IPS DF 6.9 (cell line): ENCODE measurements at regions not wholly inside any gene's neighbourhood (a gene's known extent, or its start where the extent isn't known, plus 50 kb on each side); places are given as distances from the start of the nearest gene placed in this dataset.

ENCODE experiments used
- DNase-seq: peaks from one replicate; pipeline ENCODE4 v3.0.0-alpha.2; 2013; ENCODE audit warnings: low read depth, low spot score
- H3K27ac ChIP-seq: one replicate; pipeline ENCODE4 v1.5.1; 2013; ENCODE audit warnings: low read length, control low read depth
- H3K27me3 ChIP-seq: 2 replicates; pipeline ENCODE4 v1.6.1; 2013; ENCODE audit warnings: mild to moderate bottlenecking, low read length; ENCODE audit not compliant: control insufficient read depth, insufficient read depth
- H3K36me3 ChIP-seq: 2 replicates; pipeline ENCODE4 v1.6.1; 2013; ENCODE audit warnings: low read length; ENCODE audit not compliant: control insufficient read depth, insufficient read depth
- H3K4me1 ChIP-seq: 2 replicates; pipeline ENCODE4 v1.6.1; 2013; ENCODE audit warnings: low read length; ENCODE audit not compliant: control insufficient read depth, insufficient read depth
- H3K4me3 ChIP-seq: 2 replicates; pipeline ENCODE4 v1.5.1; 2013; ENCODE audit warnings: mild to moderate bottlenecking, low read length
- H3K9me3 ChIP-seq: 2 replicates; pipeline ENCODE4 v1.6.1; 2013; ENCODE audit warnings: low read length, inconsistent platforms; ENCODE audit not compliant: control insufficient read depth, insufficient read depth
- WGBS: extraction: QIAGEN DNeasy Blood & Tissue Kit; methylation state at CpG from one replicate; pipeline ENCODE4 v1.1.7; 2013; ENCODE audit warnings: mixed read lengths, missing lambda C conversion rate; ENCODE audit not compliant: insufficient read length, insufficient coverage; 5-methylcytosine and 5-hydroxymethylcytosine counted together

DNA sequence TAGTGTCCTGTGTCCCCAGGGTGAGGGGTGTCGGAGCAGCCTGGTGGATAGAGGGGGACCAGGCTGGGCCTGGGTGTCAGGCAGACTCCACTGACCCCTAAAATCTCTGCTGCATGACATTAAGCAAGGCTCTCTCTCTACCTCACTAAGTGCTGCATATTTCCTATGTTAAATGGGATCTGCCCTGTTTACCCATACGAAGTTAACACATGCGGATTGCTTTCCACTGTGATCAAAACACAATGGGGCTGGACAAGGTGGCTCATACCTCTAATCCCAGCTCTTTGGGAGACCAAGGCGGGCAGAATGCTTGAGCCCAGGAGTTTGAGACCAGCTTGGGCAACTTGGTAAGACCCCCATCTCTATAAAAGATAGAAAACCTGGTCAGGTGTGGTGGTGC, 426.2 kb downstream of the MIAT start:
- H3K27me3 ChIP-seq = no peaks in the 10 kb centered on the region

DNA sequence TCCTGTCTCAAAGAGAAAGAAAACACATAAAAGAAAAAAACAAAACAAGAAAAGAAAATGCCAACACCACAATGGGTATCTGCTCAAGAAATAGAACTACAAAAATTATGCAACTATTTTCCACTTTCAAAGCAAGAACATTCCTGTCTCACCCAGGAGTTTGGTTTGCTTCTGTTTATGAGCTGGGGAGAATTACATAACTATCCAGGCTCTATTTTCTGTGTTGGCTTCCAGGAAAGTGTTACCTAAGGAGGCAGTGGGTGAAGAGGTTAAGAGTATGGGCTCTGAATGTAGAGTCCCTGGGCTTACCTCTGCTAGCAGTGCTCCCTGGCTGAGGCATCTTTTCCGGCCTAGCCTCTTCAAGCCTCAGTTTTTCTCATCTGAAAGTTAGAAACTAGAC, 426.7 kb downstream of the MIAT start:
- Histone ChIP-seq H3K4me3 (no peak overlapping the region), H3K9me3 (no peaks in the 10 kb centered on the region), H3K4me1 (no peaks in the 10 kb centered on the region; the same call in 1 of the 2 replicates), H3K36me3 (no peaks in the 10 kb centered on the region), H3K27ac (no peak overlapping the region), H3K27me3 (no peaks in the 10 kb centered on the region)
- WGBS = no CpG with 5 or more reads among the region's 1 CpG
- DNase-seq = no peak

More for the DNA sequence above, 426.2 kb downstream of the MIAT start:
- H3K27ac ChIP-seq = no peak overlapping the region
- no CpG with 5 or more reads among the region's 4 CpGs for WGBS
- H3K36me3 ChIP-seq = no peaks in the 10 kb centered on the region
- no peaks in the 10 kb centered on the region; the same call in 1 of the 2 replicates for H3K4me1 ChIP-seq
- H3K4me3 ChIP-seq = no peak overlapping the region
- H3K9me3 ChIP-seq = no peaks in the 10 kb centered on the region
- no peak for DNase-seq

DNA sequence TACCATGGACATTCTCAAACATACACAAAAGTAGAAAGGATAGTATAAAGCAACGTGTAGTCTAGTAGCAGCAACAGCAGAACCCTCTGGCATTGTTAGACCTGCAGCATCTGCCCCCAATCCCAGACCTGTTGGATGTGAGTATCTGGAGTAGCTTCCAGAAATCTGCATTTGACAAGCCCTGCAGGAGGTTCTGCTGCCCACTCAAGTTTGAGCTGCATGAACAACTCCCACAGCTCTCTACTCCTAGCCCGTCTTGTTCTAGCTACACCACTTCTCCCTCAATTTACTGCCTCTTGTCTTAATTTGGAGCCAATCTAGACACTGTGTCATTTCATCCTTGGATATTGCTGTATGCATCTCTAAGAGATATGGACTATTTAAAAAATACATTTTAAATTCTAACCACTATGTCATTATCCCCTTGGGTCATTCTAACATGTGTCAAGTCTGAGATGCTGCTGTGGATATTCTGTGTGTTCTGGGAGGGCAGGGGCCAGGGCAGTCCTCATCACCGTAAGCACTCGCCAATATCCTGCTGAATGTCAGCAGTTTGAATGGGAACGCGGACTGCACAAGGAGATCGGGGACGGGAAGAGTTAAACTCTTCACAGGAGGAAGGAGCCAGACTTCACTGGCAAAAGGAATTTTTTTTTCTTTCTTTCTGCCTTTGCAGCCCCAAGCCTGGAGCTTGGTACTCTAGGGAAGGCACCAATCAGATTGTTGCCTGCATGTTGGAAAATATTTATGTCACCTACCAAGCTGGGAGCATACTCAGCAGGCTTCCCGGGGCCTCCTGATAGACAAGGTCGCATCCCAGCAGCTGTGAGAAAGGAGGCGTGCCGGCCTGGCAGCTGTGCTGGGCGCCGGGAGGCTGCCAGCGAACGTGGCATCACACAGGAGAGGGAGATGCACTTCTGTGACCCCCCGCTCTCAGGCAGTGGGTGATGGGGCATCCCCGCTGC, 429.0 kb downstream of the MIAT start:
- WGBS = no CpG with 5 or more reads among the region's 18 CpGs
- Histone ChIP-seq H3K36me3 (no peaks in the 10 kb centered on the region), H3K4me1 (no peaks in the 10 kb centered on the region; the same call in 1 of the 2 replicates), H3K9me3 (no peaks in the 10 kb centered on the region), H3K27ac (no peak overlapping the region), H3K4me3 (no peak overlapping the region), H3K27me3 (no peaks in the 10 kb centered on the region)
- no peak for DNase-seq

DNA sequence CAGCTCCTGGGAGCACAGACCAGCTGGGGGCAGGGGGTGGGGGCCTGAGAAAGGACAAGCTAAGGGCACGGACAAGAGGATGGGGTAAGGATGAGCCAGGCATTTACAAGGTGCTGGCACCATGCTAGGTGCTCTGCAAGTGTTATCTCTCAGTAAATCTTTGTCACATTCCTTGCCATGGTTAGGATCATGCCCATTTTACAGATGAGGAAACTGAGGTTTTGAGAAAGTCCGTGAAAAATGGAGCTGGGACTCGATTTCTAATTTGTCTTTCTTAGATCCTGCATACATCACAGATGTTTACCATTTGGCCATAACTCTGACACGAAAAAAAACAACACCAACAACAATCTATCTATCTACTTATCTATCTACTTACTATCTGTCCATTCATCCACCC, 429.7 kb downstream of the MIAT start:
- Histone ChIP-seq H3K27me3 (no peaks in the 10 kb centered on the region), H3K9me3 (no peaks in the 10 kb centered on the region), H3K27ac (no peak overlapping the region), H3K4me3 (no peak overlapping the region), H3K36me3 (no peaks in the 10 kb centered on the region), H3K4me1 (no peaks in the 10 kb centered on the region; the same call in 1 of the 2 replicates)
- no peak for DNase-seq
- 100% methylated on average over 1 of the region's 4 CpGs for WGBS

- H3K27me3 ChIP-seq = no peaks in the 10 kb centered on the region
- no peaks in the 10 kb centered on the region; the same call in 1 of the 2 replicates for H3K4me1 ChIP-seq
- no peaks in the 10 kb centered on the region for H3K9me3 ChIP-seq
- no peak overlapping the region for H3K27ac ChIP-seq
- DNase-seq = no peak
- no CpG with 5 or more reads among the region's 1 CpG for WGBS
- no peak overlapping the region for H3K4me3 ChIP-seq
- no peaks in the 10 kb centered on the region for H3K36me3 ChIP-seq
These were observed 430.6 kb downstream of the MIAT start for GRCh38 chr22:27088026-27088425.

GRCh38 chr22:27089264-27089663, 431.9 kb downstream of the MIAT start:
- no peak overlapping the region for H3K27ac ChIP-seq
- no peaks in the 10 kb centered on the region for H3K36me3 ChIP-seq
- no peak overlapping the region for H3K4me3 ChIP-seq
- H3K9me3 ChIP-seq = no peaks in the 10 kb centered on the region
- no peaks in the 10 kb centered on the region; the same call in 1 of the 2 replicates for H3K4me1 ChIP-seq
- no peak for DNase-seq
- H3K27me3 ChIP-seq = no peaks in the 10 kb centered on the region
- WGBS = no CpG with 5 or more reads among the region's 3 CpGs

DNA sequence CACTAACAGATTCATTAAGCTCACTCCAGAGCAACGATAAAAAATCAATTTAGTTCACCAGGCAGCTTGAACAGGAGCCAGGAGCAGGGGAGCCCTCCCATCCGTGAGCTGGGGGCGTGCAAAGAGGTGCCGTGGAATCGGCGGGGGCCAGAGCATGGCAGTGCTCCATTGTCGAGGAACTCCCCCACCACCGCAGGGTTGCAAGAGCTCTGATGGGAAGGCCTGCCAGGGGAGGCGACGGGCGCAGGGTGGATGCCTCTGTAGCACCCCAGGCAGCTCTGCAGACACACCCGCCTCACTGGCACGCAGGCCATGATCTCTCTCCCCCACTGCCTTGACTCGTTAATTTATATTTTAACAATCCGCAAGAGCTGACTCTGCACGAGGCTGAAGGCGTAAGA, 433.2 kb downstream of the MIAT start:
- Histone ChIP-seq H3K27ac (no peak overlapping the region), H3K27me3 (no peaks in the 10 kb centered on the region), H3K4me1 (no peaks in the 10 kb centered on the region; the same call in 1 of the 2 replicates), H3K9me3 (no peaks in the 10 kb centered on the region), H3K36me3 (no peaks in the 10 kb centered on the region), H3K4me3 (no peak overlapping the region)
- no peak for DNase-seq
- no CpG with 5 or more reads among the region's 17 CpGs for WGBS

DNA sequence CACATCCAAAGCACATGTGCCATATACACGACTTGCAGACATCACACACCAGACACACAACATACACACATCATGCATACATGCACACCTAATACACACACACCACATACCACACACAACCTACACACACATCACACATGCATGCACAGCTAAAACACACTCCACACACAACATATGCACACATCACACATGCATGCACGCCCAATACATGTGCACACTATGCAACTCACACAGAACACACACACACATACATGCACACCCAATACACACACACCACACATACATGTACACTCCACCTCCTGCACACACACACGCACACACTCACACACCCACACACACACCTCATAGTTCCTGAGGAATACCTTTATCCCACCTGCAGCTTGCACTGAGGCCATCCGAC, 436.0 kb downstream of the MIAT start:
- 100% methylated on average over 1 of the region's 4 CpGs for WGBS
- Histone ChIP-seq H3K27me3 (no peaks in the 10 kb centered on the region), H3K4me3 (no peak overlapping the region), H3K36me3 (no peaks in the 10 kb centered on the region), H3K4me1 (no peaks in the 10 kb centered on the region; the same call in 1 of the 2 replicates), H3K9me3 (no peaks in the 10 kb centered on the region), H3K27ac (no peak overlapping the region)
- DNase-seq = no peak

DNA sequence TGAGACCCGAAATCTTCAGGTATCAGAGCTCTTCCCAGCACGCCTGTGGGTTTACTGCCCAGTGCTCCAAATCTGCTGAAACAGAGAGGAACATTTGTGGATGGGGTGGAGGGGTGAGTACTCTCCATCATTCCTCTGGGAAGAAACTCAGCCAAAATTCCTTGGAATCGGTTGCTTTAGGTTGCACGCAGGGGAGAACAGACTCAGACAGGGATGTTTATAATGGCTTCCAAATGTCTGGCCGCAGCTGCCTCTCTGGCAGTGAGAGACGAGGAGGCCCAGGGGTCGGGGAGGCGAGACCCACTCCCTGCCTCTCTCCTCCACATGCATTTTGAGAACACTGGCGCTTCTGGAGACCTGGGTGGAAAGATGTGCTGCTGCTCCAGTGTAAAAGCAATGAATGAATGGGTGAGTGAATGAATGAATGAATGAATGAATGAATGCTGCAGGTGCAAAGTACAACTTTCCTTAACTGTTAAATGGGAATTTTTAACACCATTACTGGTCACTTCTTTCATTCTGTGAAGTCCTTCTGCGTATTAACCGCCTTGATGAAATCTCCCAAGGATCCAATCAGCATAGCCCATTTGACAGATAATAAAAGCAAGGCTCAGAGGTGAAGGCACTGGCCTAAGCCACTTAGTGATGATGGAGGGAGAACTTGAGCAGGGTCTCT, 437.4 kb downstream of the MIAT start:
- H3K27ac ChIP-seq = no peak overlapping the region
- no peak overlapping the region for H3K4me3 ChIP-seq
- H3K4me1 ChIP-seq = peaks cover 3% of the 10 kb centered on the region; the same call in 1 of the 2 replicates
- no peaks in the 10 kb centered on the region for H3K36me3 ChIP-seq
- no peaks in the 10 kb centered on the region for H3K27me3 ChIP-seq
- no peak for DNase-seq
- no peaks in the 10 kb centered on the region for H3K9me3 ChIP-seq
- WGBS = no CpG with 5 or more reads among the region's 11 CpGs

- DNase-seq = no peak
These were observed 440.1 kb downstream of the MIAT start for GRCh38 chr22:27097506-27097905.

More at GRCh38 chr22:27097506-27097905, 440.1 kb downstream of the MIAT start:
- Histone ChIP-seq H3K4me1 (peaks cover 9% of the 10 kb centered on the region), H3K27ac (no peak overlapping the region), H3K27me3 (no peaks in the 10 kb centered on the region), H3K9me3 (no peaks in the 10 kb centered on the region), H3K36me3 (no peaks in the 10 kb centered on the region), H3K4me3 (no peak overlapping the region)
- WGBS = no CpG with 5 or more reads among the region's 5 CpGs
